ENCODE measurements at regions not wholly inside any gene's neighbourhood (a gene's known extent, or its start where the extent isn't known, plus 50 kb on each side); places are given as distances from the start of the nearest gene placed in this dataset.

DNA sequence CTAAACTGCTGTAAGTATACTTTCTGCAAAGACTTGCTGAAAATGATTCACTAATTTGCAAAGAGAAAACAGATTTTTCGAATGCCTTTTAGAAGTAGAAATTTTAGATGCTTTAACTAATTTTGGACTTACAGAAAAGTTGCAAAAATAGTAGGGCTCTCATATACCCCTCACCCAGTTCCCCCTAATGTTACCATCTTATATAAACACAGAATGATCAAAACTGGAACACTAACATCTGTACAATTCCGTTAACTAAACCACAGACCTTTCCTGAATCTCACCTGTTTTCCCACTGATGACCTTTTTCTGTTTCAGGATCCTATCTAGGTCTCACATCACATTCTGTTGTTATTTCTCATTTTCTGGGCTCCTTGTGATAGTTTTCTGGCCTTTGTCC lies 454.8 kb downstream of the SHQ1 start:
- no peak for FAIRE-seq
- no peak overlapping the region for H2AFZ ChIP-seq (ENCODE audit: low read depth, low read length)

DNA sequence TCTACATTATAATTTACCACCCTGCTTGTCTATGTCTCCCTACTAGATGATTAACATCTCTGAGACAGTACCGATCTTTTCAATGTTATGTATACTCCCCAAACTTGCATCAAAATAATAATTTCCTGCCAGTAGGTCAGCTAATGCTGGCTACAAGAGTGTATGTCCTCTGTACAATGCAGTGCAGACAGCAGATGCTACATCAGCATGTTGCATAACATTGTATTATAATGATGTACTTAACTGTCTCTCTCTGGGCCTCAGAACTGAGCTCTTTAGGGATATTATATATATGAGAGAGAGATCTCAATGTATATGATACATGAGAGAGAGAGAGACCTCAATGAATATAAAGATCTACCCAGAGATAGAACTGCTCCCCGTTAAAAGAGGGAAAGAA lies 456.6 kb downstream of the SHQ1 start:
- no peaks in the 10 kb centered on the region for H3K27me3 ChIP-seq (ENCODE audit: control insufficient read depth in 2 of 2, insufficient read depth in 2 of 2, low read length in 2 of 2)
- POLR2A ChIA-PET = no interaction called here
- peaks cover 14% of the 10 kb centered on the region for H4K20me1 ChIP-seq (replicated peaks; ENCODE audit: control insufficient read depth, extremely low read depth, insufficient read depth, low read length)
- TF ChIP-seq POLR2A (IDR thresholded peaks at IDR 0.05; ENCODE audit: low read depth, low read length) (no peak), JUN (IDR thresholded peaks at IDR 0.05; ENCODE audit: borderline replicate concordance, insufficient read depth, insufficient read length, low read depth) (no peak)
- no TSS peak for BruUV-seq (replicated peaks)
- no peak overlapping the region for H3K9ac ChIP-seq (replicated peaks; ENCODE audit: extremely low read depth, insufficient read depth, low read length)
- DNase-seq (ENCODE audit: low read depth, low spot score) (no peak), FAIRE-seq (no peak)
- H3K4me3 ChIP-seq (replicated peaks in 1 of 3; ENCODE audit: insufficient read depth in 1 of 3, low read depth in 1 of 3, low read length in 3 of 3) = no peak overlapping the region
- H3K36me3 ChIP-seq (ENCODE audit: control insufficient read depth in 2 of 2, extremely low read depth in 1 of 2, insufficient read depth in 2 of 2, low read length in 2 of 2) = no peaks in the 10 kb centered on the region
- no peak overlapping the region for H3K4me2 ChIP-seq (ENCODE audit: insufficient read depth, low read length)
- H2AFZ ChIP-seq (ENCODE audit: low read depth, low read length) = no peak overlapping the region
- CTCF ChIA-PET = no interaction called here
- no peak overlapping the region for H3K27ac ChIP-seq (ENCODE audit: insufficient read depth, low read depth, low read length)
- H3K4me1 ChIP-seq (ENCODE audit: control insufficient read depth, extremely low read depth, insufficient read depth, low read length) = no peaks in the 10 kb centered on the region
- dilution Hi-C loops (cut with MboI; ENCODE audit: extremely low pct_ligation_motif_present, low sequenced_read_pairs) (no loop called here), intact Hi-C loops (cut with micrococcal nuclease) (no loop called here)
- no peaks in the 10 kb centered on the region for H3K9me1 ChIP-seq (replicated peaks; ENCODE audit: control insufficient read depth, extremely low read depth, insufficient read depth, low read length)
- no peaks in the 10 kb centered on the region for H3K9me3 ChIP-seq (replicated peaks; ENCODE audit: control insufficient read depth, insufficient read depth, low read length)
- H3K79me2 ChIP-seq (ENCODE audit: control insufficient read depth, insufficient read depth, low read length) = peaks cover 22% of the 10 kb centered on the region

More for the DNA sequence above, 454.8 kb downstream of the SHQ1 start:
- intact Hi-C loops (cut with micrococcal nuclease) (no loop called here), dilution Hi-C loops (cut with MboI; ENCODE audit: extremely low pct_ligation_motif_present, low sequenced_read_pairs) (no loop called here)
- Histone ChIP-seq H3K9ac (replicated peaks; ENCODE audit: extremely low read depth, insufficient read depth, low read length) (no peak overlapping the region), H3K36me3 (ENCODE audit: control insufficient read depth in 2 of 2, extremely low read depth in 1 of 2, insufficient read depth in 2 of 2, low read length in 2 of 2) (no peaks in the 10 kb centered on the region), H3K27me3 (ENCODE audit: control insufficient read depth in 2 of 2, insufficient read depth in 2 of 2, low read length in 2 of 2) (no peaks in the 10 kb centered on the region), H3K4me3 (replicated peaks in 1 of 3; ENCODE audit: insufficient read depth in 1 of 3, low read depth in 1 of 3, low read length in 3 of 3) (no peak overlapping the region), H4K20me1 (replicated peaks; ENCODE audit: control insufficient read depth, extremely low read depth, insufficient read depth, low read length) (peaks cover 15% of the 10 kb centered on the region), H3K4me2 (ENCODE audit: insufficient read depth, low read length) (no peak overlapping the region), H3K9me3 (replicated peaks; ENCODE audit: control insufficient read depth, insufficient read depth, low read length) (no peaks in the 10 kb centered on the region), H3K4me1 (ENCODE audit: control insufficient read depth, extremely low read depth, insufficient read depth, low read length) (no peaks in the 10 kb centered on the region), H3K9me1 (replicated peaks; ENCODE audit: control insufficient read depth, extremely low read depth, insufficient read depth, low read length) (no peaks in the 10 kb centered on the region), H3K79me2 (ENCODE audit: control insufficient read depth, insufficient read depth, low read length) (peaks cover 25% of the 10 kb centered on the region), H3K27ac (ENCODE audit: insufficient read depth, low read depth, low read length) (no peak overlapping the region)
- DNase-seq (ENCODE audit: low read depth, low spot score) = no peak
- POLR2A ChIA-PET = no interaction called here
- CTCF ChIA-PET = no interaction called here
- TF ChIP-seq GATA2 (IDR thresholded peaks at IDR 0.05; ENCODE audit: insufficient read depth, insufficient read length, low read depth, low read length) (no peak), EZH2 (IDR thresholded peaks at IDR 0.05; ENCODE audit: borderline replicate concordance, low read depth, low read length, severe bottlenecking) (no peak)
- BruUV-seq (replicated peaks) = no TSS peak

Measured in endothelial cell of umbilical vein (primary cell).